OCI-LY3 (cell line): ENCODE measurements at regions not wholly inside any gene's neighbourhood (a gene's known extent, or its start where the extent isn't known, plus 50 kb on each side); places are given as distances from the start of the nearest gene placed in this dataset.
A peak's percentile ranks its signal among the peaks of the same experiment; 100 is the strongest.

Experiments
- H2AFZ ChIP-seq: fragments of 200-600, 300-600 bp; shearing (Covaris generic); 2 replicates; pipeline ENCODE4 v1.6.0; 2014; ENCODE audit warnings: antibody characterized with exemption, low read depth, low read length
- H3K27ac ChIP-seq: fragments of 200-600, 300-600 bp; sonication (generic); 2 replicates; pipeline ENCODE4 v1.5.1; 2014; ENCODE audit warnings: mild to moderate bottlenecking, low read length, moderate library complexity, mixed read lengths
- H3K27me3 ChIP-seq: fragments of 200-600, 300-600 bp; sonication (generic); 2 replicates; pipeline ENCODE4 v1.6.1; 2014; ENCODE audit warnings: low read depth, low read length, mixed read lengths
- H3K36me3 ChIP-seq: fragments of 200-600, 300-600 bp; sonication (generic); replicated peaks from 2 replicates; pipeline ENCODE3; 2014; ENCODE audit warnings: low read depth, low read length, mixed read lengths
- H3K4me1 ChIP-seq: fragments of 300-600, 200-600 bp; sonication (generic); 2 replicates; pipeline ENCODE4 v1.6.1; 2014; ENCODE audit warnings: low read length, mixed read lengths
- H3K4me2 ChIP-seq: fragments of 200-600, 300-600 bp; sonication (generic); 2 replicates; pipeline ENCODE4 v1.6.1; 2014; ENCODE audit warnings: low read length, mixed read lengths
- H3K4me3 ChIP-seq: fragments of 300-600, 200-600 bp; sonication (generic); 2 replicates; pipeline ENCODE4 v1.5.1; 2014; ENCODE audit warnings: antibody characterized with exemption, mild to moderate bottlenecking, low read length, moderate library complexity
- H3K79me2 ChIP-seq: fragments of 300-600, 200-600 bp; shearing (Covaris generic); 2 replicates; pipeline ENCODE4 v1.6.1; 2014; ENCODE audit warnings: mild to moderate bottlenecking, low read length, mixed read lengths
- H3K9ac ChIP-seq: fragments of 300-600, 200-600 bp; shearing (Covaris generic); 2 replicates; pipeline ENCODE4 v1.6.0; 2014; ENCODE audit warnings: mild to moderate bottlenecking, low read length, moderate library complexity
- H3K9me3 ChIP-seq: fragments of 200-600, 300-600 bp; shearing (Covaris generic); 2 replicates; pipeline ENCODE4 v1.6.1; 2014; ENCODE audit warnings: low read length, mixed read lengths; ENCODE audit not compliant: insufficient read depth
- H4K20me1 ChIP-seq: fragments of 200-600, 300-600 bp; sonication (generic); 2 replicates; pipeline ENCODE4 v1.6.1; 2016; ENCODE audit warnings: low read length, mixed read lengths; ENCODE audit not compliant: insufficient read depth
- EZH2phosphoT487 ChIP-seq: fragments of 200-600 bp; shearing (Covaris generic); IDR thresholded peaks from 2 replicates; pipeline ENCODE4 v1.6.1; 2018; ENCODE audit warnings: antibody characterized with exemption, mixed run types, low read depth
- TF ChIP-seq, protein P1 (sequence below): fragments of 200-600, 300-600 bp; sonication (generic); IDR thresholded peaks from 2 replicates; pipeline ENCODE4 v1.5.1; 2014; ENCODE audit warnings: antibody characterized with exemption, low read length, low read depth

DNA sequence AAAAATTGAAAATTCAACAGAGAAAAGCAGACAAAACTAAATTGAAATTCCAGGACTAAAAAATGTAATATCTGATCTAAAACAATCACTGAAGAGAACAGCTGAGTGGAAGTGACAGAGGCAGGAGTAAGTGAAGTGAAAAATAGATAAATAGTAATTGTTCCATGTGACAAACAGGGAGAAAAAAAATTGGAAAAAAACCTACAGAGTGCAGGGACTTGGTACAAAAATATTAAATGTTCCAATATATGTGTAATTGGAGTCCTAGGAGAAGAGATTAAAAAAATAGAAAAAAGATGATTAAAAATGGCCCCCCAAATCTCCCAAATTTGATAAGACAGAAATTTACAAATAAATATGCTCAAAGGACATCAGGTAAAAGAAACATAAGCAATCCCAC is 63.4 kb upstream of the NAMPT start:
- Histone ChIP-seq H3K9ac (no peak overlapping the region), H3K4me3 (no peak overlapping the region), H3K9me3 (peaks cover 7% of the 10 kb centered on the region; the same call in 1 of the 2 replicates), H3K4me2 (no peak overlapping the region), H3K36me3 (peaks cover 15% of the 10 kb centered on the region), H3K79me2 (no peaks in the 10 kb centered on the region), H3K4me1 (peaks cover 36% of the 10 kb centered on the region), H4K20me1 (no peaks in the 10 kb centered on the region), H3K27ac (no peak overlapping the region), H3K27me3 (peaks cover 5% of the 10 kb centered on the region; the same call in 1 of the 2 replicates), H2AFZ (no peak overlapping the region)
- no peak for TF ChIP-seq EZH2phosphoT487
- TF ChIP-seq, protein P1, sequence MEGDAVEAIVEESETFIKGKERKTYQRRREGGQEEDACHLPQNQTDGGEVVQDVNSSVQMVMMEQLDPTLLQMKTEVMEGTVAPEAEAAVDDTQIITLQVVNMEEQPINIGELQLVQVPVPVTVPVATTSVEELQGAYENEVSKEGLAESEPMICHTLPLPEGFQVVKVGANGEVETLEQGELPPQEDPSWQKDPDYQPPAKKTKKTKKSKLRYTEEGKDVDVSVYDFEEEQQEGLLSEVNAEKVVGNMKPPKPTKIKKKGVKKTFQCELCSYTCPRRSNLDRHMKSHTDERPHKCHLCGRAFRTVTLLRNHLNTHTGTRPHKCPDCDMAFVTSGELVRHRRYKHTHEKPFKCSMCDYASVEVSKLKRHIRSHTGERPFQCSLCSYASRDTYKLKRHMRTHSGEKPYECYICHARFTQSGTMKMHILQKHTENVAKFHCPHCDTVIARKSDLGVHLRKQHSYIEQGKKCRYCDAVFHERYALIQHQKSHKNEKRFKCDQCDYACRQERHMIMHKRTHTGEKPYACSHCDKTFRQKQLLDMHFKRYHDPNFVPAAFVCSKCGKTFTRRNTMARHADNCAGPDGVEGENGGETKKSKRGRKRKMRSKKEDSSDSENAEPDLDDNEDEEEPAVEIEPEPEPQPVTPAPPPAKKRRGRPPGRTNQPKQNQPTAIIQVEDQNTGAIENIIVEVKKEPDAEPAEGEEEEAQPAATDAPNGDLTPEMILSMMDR = no peak

DNA sequence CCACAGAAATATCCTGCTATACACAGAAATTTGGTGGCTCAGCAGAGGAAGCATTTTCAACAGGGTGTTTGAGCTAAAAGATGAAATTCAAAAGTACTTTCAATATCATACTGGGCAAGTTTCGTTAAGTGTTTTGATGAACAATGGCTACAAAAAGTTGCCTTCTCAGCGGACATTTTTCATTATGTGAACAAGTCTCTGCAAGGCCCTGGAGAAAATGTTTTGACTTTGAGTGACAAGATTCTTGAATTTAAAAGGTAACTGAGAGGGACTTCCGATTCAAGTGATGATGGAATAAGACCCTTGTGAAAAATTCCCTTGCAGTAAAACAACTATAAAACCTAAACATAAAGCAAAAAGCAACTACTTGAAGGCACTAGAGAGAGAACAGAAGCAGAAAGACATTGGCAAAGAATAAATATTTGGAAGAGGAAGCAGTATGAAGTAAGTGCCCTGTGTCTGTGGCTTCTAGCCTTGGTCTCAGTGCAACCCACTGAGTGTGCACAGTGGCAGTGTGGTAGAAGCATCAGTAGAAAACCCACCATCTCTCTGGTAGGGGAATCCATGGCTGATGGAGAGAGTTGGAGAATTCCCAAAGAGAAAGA is 62.5 kb upstream of the NAMPT start:
- peaks cover 7% of the 10 kb centered on the region for H3K9me3 ChIP-seq
- TF ChIP-seq EZH2phosphoT487 = no peak
- TF ChIP-seq, protein P1 = no peak
- peaks cover 5% of the 10 kb centered on the region; the same call in 1 of the 2 replicates for H3K27me3 ChIP-seq
- H3K4me3 ChIP-seq = peak overlapping the region; percentile 29
- no peaks in the 10 kb centered on the region for H4K20me1 ChIP-seq
- peak overlapping the region; percentile 75 for H3K4me2 ChIP-seq
- H3K9ac ChIP-seq = no peak overlapping the region
- H3K27ac ChIP-seq = peak overlapping the region; percentile 26
- no peak overlapping the region for H2AFZ ChIP-seq
- H3K36me3 ChIP-seq = peaks cover 15% of the 10 kb centered on the region
- no peaks in the 10 kb centered on the region for H3K79me2 ChIP-seq
- peaks cover 36% of the 10 kb centered on the region for H3K4me1 ChIP-seq

DNA sequence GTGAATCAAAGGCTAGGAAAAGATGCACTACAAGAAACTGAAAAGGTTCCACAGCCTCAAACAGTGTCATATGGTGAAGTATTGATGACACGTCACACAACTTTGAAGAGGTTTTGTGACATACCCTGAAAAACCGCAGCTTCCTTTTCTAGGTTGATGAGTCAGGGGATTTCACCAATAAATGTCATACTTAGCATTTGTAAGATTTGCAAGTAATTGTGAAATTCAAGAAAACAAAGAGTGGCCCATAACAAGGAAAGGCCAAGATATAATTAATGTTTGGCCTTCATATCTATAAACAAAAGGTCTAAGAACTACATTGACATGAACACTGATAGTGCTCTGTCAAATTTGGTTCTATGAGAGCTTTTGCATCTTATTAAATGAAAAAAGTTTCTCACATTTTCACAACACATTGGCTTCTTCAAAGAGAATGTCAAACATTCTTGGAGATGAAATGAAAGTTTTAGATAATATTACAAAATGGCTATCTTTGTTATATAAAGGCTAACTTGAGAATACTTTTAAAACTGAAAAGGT is 62.0 kb upstream of the NAMPT start:
- H2AFZ ChIP-seq = no peak overlapping the region
- H3K9ac ChIP-seq = 0 out of 2 replicates have a peak overlapping the region, but pooled peaks have one; percentile 27
- H3K27ac ChIP-seq = peak overlapping the region; percentile 54
- H3K4me3 ChIP-seq = peak overlapping the region; percentile 43
- no peaks in the 10 kb centered on the region for H3K79me2 ChIP-seq
- H3K4me2 ChIP-seq = peak overlapping the region; percentile 75
- peaks cover 36% of the 10 kb centered on the region for H3K4me1 ChIP-seq
- H3K27me3 ChIP-seq = peaks cover 5% of the 10 kb centered on the region; the same call in 1 of the 2 replicates
- H3K9me3 ChIP-seq = peaks cover 10% of the 10 kb centered on the region
- peaks cover 15% of the 10 kb centered on the region for H3K36me3 ChIP-seq
- no peaks in the 10 kb centered on the region for H4K20me1 ChIP-seq
- TF ChIP-seq EZH2phosphoT487 = no peak
- TF ChIP-seq, protein P1 = no peak

DNA sequence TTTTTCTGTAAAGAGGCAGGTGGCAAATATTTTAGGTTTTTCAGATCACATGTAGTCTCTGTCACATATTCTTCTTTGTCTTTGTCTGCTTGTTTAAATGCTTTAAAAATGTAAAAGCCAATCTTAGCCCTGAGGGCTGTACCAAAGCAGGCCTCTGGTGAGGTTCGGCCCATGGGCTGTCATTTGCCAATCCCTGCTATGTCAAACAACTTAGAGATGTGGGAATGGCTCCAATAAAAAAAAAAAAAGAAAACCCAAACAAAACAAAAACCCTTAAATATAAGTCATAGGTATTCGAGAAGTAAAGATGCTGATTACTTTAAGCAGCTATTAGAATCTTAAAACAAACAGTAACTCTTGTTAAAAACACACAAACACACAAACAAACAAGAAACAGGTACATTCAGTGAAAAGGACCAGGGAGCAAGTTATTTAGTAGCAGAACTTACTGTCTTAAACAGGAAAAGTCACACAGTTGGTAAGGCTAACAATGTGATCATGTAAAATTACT is 61.4 kb upstream of the NAMPT start:
- H3K4me1 ChIP-seq = peaks cover 36% of the 10 kb centered on the region
- H3K27ac ChIP-seq = peak overlapping the region; percentile 54
- H4K20me1 ChIP-seq = no peaks in the 10 kb centered on the region
- peak overlapping the region; percentile 43 for H3K4me3 ChIP-seq
- peaks cover 5% of the 10 kb centered on the region; the same call in 1 of the 2 replicates for H3K27me3 ChIP-seq
- H2AFZ ChIP-seq = no peak overlapping the region
- H3K79me2 ChIP-seq = no peaks in the 10 kb centered on the region
- no peak for TF ChIP-seq EZH2phosphoT487
- TF ChIP-seq, protein P1 = no peak
- H3K9ac ChIP-seq = peak overlapping the region; percentile 27; the same call in 1 of the 2 replicates
- peak overlapping the region; percentile 75 for H3K4me2 ChIP-seq
- peaks cover 15% of the 10 kb centered on the region for H3K36me3 ChIP-seq
- peaks cover 11% of the 10 kb centered on the region for H3K9me3 ChIP-seq
